CD14-positive monocyte (primary cell): ENCODE measurements at regions not wholly inside any gene's neighbourhood (a gene's known extent, or its start where the extent isn't known, plus 50 kb on each side); places are given as distances from the start of the nearest gene placed in this dataset.

Experiments used
- DNase-seq, 3 donors: peaks; one replicate each; pipeline ENCODE4 v3.0.0-alpha.2; 2011 to 2022
- H2AFZ ChIP-seq: 2 replicates; pipeline ENCODE4 v1.6.0; 2012; ENCODE audit warnings: mild to moderate bottlenecking, low read depth, low read length, inconsistent platforms; ENCODE audit not compliant: insufficient read depth, poor library complexity, severe bottlenecking
- H3K27ac ChIP-seq, 2 donors: 1 replicate in 1 of 2; 2 replicates in 1 of 2; pipeline ENCODE4 v1.5.1; 2012 to 2013; ENCODE audit warnings: low read length in 2 of 2, control low read depth in 1 of 2, inconsistent platforms in 1 of 2, low read depth in 1 of 2, mild to moderate bottlenecking in 1 of 2
- H3K27me3 ChIP-seq, 2 donors: one replicate each; pipeline versions ENCODE4 v1.6.0 to v1.6.1; 2011 to 2013; ENCODE audit warnings: low read length in 2 of 2; ENCODE audit not compliant: control insufficient read depth in 2 of 2, insufficient read depth in 2 of 2
- H3K36me3 ChIP-seq, 2 donors: replicated peaks in 1 of 2; 1 replicate in 1 of 2; 2 replicates in 1 of 2; pipeline versions ENCODE4 v1.5.1 to v1.6.1; 2012 to 2013; ENCODE audit warnings: low read length in 2 of 2, control low read depth in 1 of 2, inconsistent platforms in 1 of 2, mild to moderate bottlenecking in 1 of 2; ENCODE audit not compliant: insufficient read depth in 2 of 2, control insufficient read depth in 1 of 2
- H3K4me1 ChIP-seq, 2 donors: 1 replicate in 1 of 2; 2 replicates in 1 of 2; pipeline versions ENCODE4 v1.5.1 to v1.6.1; 2012 to 2013; ENCODE audit warnings: low read length in 2 of 2, control low read depth in 1 of 2, inconsistent platforms in 1 of 2, mild to moderate bottlenecking in 1 of 2, moderate library complexity in 1 of 2; ENCODE audit not compliant: insufficient read depth in 2 of 2, control insufficient read depth in 1 of 2
- H3K4me2 ChIP-seq: replicated peaks from 2 replicates; pipeline ENCODE3; 2012; ENCODE audit warnings: low read length, moderate library complexity, mild to moderate bottlenecking; ENCODE audit not compliant: poor library complexity, severe bottlenecking; ENCODE audit errors: extremely low read depth
- H3K4me3 ChIP-seq, 3 experiments: fragments of 200-600 bp in 1 of 3; sonication (generic) in 1 of 3; replicated peaks in 1 of 3; 1 replicate in 2 of 3; 2 replicates in 1 of 3; pipeline ENCODE4 v1.5.1; 2011 to 2013; ENCODE audit warnings: low read length in 3 of 3, mild to moderate bottlenecking in 3 of 3, control low read depth in 2 of 3, low read depth in 2 of 3, inconsistent platforms in 1 of 3, moderate library complexity in 1 of 3
- H3K79me2 ChIP-seq: 2 replicates; pipeline ENCODE4 v1.6.0; 2012; ENCODE audit warnings: mild to moderate bottlenecking, control low read depth, inconsistent platforms, low read length, moderate library complexity; ENCODE audit not compliant: insufficient read depth
- H3K9ac ChIP-seq: 2 replicates; pipeline ENCODE4 v1.6.0; 2017; ENCODE audit warnings: low read length, mild to moderate bottlenecking; ENCODE audit not compliant: insufficient read depth, poor library complexity, severe bottlenecking
- H3K9me3 ChIP-seq, 2 donors: replicated peaks in 1 of 2; 1 replicate in 1 of 2; 2 replicates in 1 of 2; pipeline versions ENCODE4 v1.5.1 to v1.6.1; 2012 to 2013; ENCODE audit warnings: low read length in 2 of 2, control low read depth in 1 of 2; ENCODE audit not compliant: control insufficient read depth in 1 of 2, insufficient read depth in 1 of 2
- H4K20me1 ChIP-seq: 2 replicates; pipeline ENCODE4 v1.6.0; 2012; ENCODE audit warnings: mild to moderate bottlenecking, low read length, control low read depth, moderate library complexity; ENCODE audit not compliant: insufficient read depth
- H3K27ac Mint-ChIP-seq, 7 donors: one replicate each; pipeline ENCODE4 v1.8.0; 2020; ENCODE audit warnings: mild to moderate bottlenecking in 7 of 7, mixed read lengths in 7 of 7, moderate library complexity in 6 of 7, inconsistent platforms in 2 of 7
- H3K27me3 Mint-ChIP-seq, 3 donors: one replicate each; pipeline ENCODE4 v1.8.0; 2021 to 2022; ENCODE audit warnings: low read depth in 3 of 3, mild to moderate bottlenecking in 3 of 3, mixed read lengths in 3 of 3, moderate library complexity in 3 of 3, inconsistent platforms in 1 of 3
- H3K36me3 Mint-ChIP-seq, 2 donors: one replicate each; pipeline ENCODE4 v1.8.0; 2020; ENCODE audit warnings: mixed read lengths in 2 of 2, inconsistent platforms in 1 of 2, mild to moderate bottlenecking in 1 of 2
- H3K4me1 Mint-ChIP-seq: one replicate; pipeline ENCODE4 v1.8.0; 2020; ENCODE audit warnings: mild to moderate bottlenecking, mixed read lengths
- H3K4me3 Mint-ChIP-seq, 2 donors: one replicate each; pipeline ENCODE4 v1.8.0; 2020; ENCODE audit warnings: mild to moderate bottlenecking in 2 of 2, mixed read lengths in 2 of 2, moderate library complexity in 1 of 2
- H3K9me3 Mint-ChIP-seq, 7 donors: one replicate each; pipeline ENCODE4 v1.8.0; 2020 to 2022; ENCODE audit warnings: mixed read lengths in 7 of 7, mild to moderate bottlenecking in 6 of 7, moderate library complexity in 6 of 7, inconsistent platforms in 2 of 7
- CTCF ChIP-seq: fragments of 200-600 bp; IDR thresholded peaks from one replicate; pipeline ENCODE4 v1.8.0; 2022; ENCODE audit warnings: antibody characterized with exemption, mild to moderate bottlenecking
- WGBS: methylation state at CpG from one replicate; pipeline ENCODE4 v1.1.5; 2013; ENCODE audit warnings: missing lambda C conversion rate; ENCODE audit not compliant: insufficient coverage; 5-methylcytosine and 5-hydroxymethylcytosine counted together
- intact Hi-C, 2 donors: fragments of 100-400 bp; cut with micrococcal nuclease; formaldehyde crosslinking; loops; one replicate each; pipeline versions ENCODE4 v1.15.0 to v1.15.1; 2023

- intact Hi-C loops = no loop called here
- Mint-ChIP-seq H3K27me3 (no peaks in the 10 kb centered on the region), H3K4me3 (no peak overlapping the region), H3K4me1 (no peaks in the 10 kb centered on the region), H3K36me3 (no peaks in the 10 kb centered on the region), H3K27ac (no peak overlapping the region), H3K9me3 (peaks cover 0 to 1% (median 0%) of the 10 kb centered on the region in 7 donors)
- no CpG with 5 or more reads among the region's 2 CpGs for WGBS
- Histone ChIP-seq H3K9ac (no peak overlapping the region), H3K36me3 (no peaks in the 10 kb centered on the region), H2AFZ (no peak overlapping the region), H3K27ac (no peak overlapping the region), H3K27me3 (no peaks in the 10 kb centered on the region), H3K4me1 (no peaks in the 10 kb centered on the region), H3K4me2 (no peak overlapping the region), H4K20me1 (no peaks in the 10 kb centered on the region), H3K9me3 (no peaks in the 10 kb centered on the region), H3K79me2 (no peaks in the 10 kb centered on the region), H3K4me3 (no peak overlapping the region)
- DNase-seq = no peak
- TF ChIP-seq CTCF = no peak
Observed at GRCh38 chr5:4859500-4860235, 280.5 kb upstream of the ADAMTS16 start.

GRCh38 chr5:4860631-4861030 is 279.5 kb upstream of the ADAMTS16 start:
- no peak overlapping the region for H3K27ac ChIP-seq
- H3K9me3 ChIP-seq = no peaks in the 10 kb centered on the region
- no peak overlapping the region for H2AFZ ChIP-seq
- no peaks in the 10 kb centered on the region for H3K79me2 ChIP-seq
- no peaks in the 10 kb centered on the region for H3K27me3 Mint-ChIP-seq
- no peak overlapping the region for H3K4me2 ChIP-seq
- no peaks in the 10 kb centered on the region for H3K36me3 Mint-ChIP-seq
- H4K20me1 ChIP-seq = no peaks in the 10 kb centered on the region
- no peak overlapping the region for H3K4me3 ChIP-seq
- H3K4me1 ChIP-seq = no peaks in the 10 kb centered on the region
- no peak overlapping the region for H3K27ac Mint-ChIP-seq
- no peak overlapping the region for H3K4me3 Mint-ChIP-seq
- no peak for TF ChIP-seq CTCF
- intact Hi-C loops = no loop called here
- no peak for DNase-seq
- 82% methylated on average over 3 of the region's 5 CpGs for WGBS
- no peak overlapping the region for H3K9ac ChIP-seq
- H3K27me3 ChIP-seq = no peaks in the 10 kb centered on the region
- H3K9me3 Mint-ChIP-seq = peaks cover 0 to 1% (median 0%) of the 10 kb centered on the region in 7 donors
- H3K36me3 ChIP-seq = no peaks in the 10 kb centered on the region
- H3K4me1 Mint-ChIP-seq = no peaks in the 10 kb centered on the region
